GM06990 (cell line): ENCODE measurements at regions not wholly inside any gene's neighbourhood (a gene's known extent, or its start where the extent isn't known, plus 50 kb on each side); places are given as distances from the start of the nearest gene placed in this dataset.

Experiments
- DNase-seq: peaks from one replicate; pipeline ENCODE4 v3.0.0-alpha.2; 2011; ENCODE audit not compliant: insufficient read length; ENCODE audit errors: extremely low read depth
- H3K27me3 ChIP-seq: replicated peaks from 2 replicates; pipeline ENCODE4 v1.6.0; 2011; ENCODE audit warnings: low read length; ENCODE audit not compliant: control insufficient read depth, insufficient read depth
- H3K36me3 ChIP-seq: 2 replicates; pipeline ENCODE4 v1.5.1; 2011; ENCODE audit warnings: low read length; ENCODE audit not compliant: control insufficient read depth, insufficient read depth
- H3K4me3 ChIP-seq: replicated peaks from 2 replicates; pipeline ENCODE4 v1.5.1; 2011; ENCODE audit warnings: low read depth, mild to moderate bottlenecking, control low read depth, low read length
- CTCF ChIP-seq: IDR thresholded peaks from 2 replicates; pipeline ENCODE4 v1.5.1; 2011; ENCODE audit warnings: low read length, control low read depth, mild to moderate bottlenecking, inconsistent platforms; ENCODE audit not compliant: insufficient read depth, poor library complexity, severe bottlenecking

- Histone ChIP-seq H3K4me3 (no peak overlapping the region), H3K36me3 (no peaks in the 10 kb centered on the region), H3K27me3 (no peaks in the 10 kb centered on the region)
- no peak for DNase-seq
- no peak for TF ChIP-seq CTCF
Measured at GRCh38 chrX:94041881-94042280, 367.9 kb downstream of the FAM133A start.

GRCh38 chrX:94045724-94046123 lies 371.7 kb downstream of the FAM133A start:
- TF ChIP-seq CTCF = no peak
- no peaks in the 10 kb centered on the region for H3K36me3 ChIP-seq
- no peak overlapping the region for H3K4me3 ChIP-seq
- no peak for DNase-seq
- no peaks in the 10 kb centered on the region for H3K27me3 ChIP-seq

- DNase-seq = no peak
- TF ChIP-seq CTCF = no peak
Measured at GRCh38 chrX:94051926-94052325, 377.9 kb downstream of the FAM133A start.

GRCh38 chrX:94053575-94053974 lies 379.6 kb downstream of the FAM133A start:
- Histone ChIP-seq H3K4me3 (no peak overlapping the region), H3K27me3 (no peaks in the 10 kb centered on the region), H3K36me3 (no peaks in the 10 kb centered on the region)
- no peak for DNase-seq
- no peak for TF ChIP-seq CTCF

More at GRCh38 chrX:94051926-94052325, 377.9 kb downstream of the FAM133A start:
- no peaks in the 10 kb centered on the region for H3K27me3 ChIP-seq
- no peak overlapping the region for H3K4me3 ChIP-seq
- H3K36me3 ChIP-seq = no peaks in the 10 kb centered on the region

GRCh38 chrX:94057385-94057784 lies 383.4 kb downstream of the FAM133A start:
- H3K27me3 ChIP-seq = no peaks in the 10 kb centered on the region

More at GRCh38 chrX:94057385-94057784, 383.4 kb downstream of the FAM133A start:
- TF ChIP-seq CTCF = no peak
- Histone ChIP-seq H3K36me3 (no peaks in the 10 kb centered on the region), H3K4me3 (no peak overlapping the region)
- no peak for DNase-seq
